Adrenal gland (tissue), 5 donors: ENCODE measurements at regions not wholly inside any gene's neighbourhood (a gene's known extent, or its start where the extent isn't known, plus 50 kb on each side); places are given as distances from the start of the nearest gene placed in this dataset.

Source experiments
- CTCF ChIP-seq, 6 experiments: fragments of 450-650 bp in 4 of 6; fragments of 200-600 bp in 2 of 6; sonication (generic) in 1 of 6; IDR thresholded peaks; 1 replicate in 5 of 6; 2 replicates in 1 of 6; pipeline versions ENCODE4 v1.5.1 to v1.8.0; 2016 to 2021; ENCODE audit warnings: antibody characterized with exemption in 6 of 6, mild to moderate bottlenecking in 2 of 6, moderate library complexity in 1 of 6
- POLR2A ChIP-seq, 2 donors: fragments of 450-650 bp; IDR thresholded peaks; one replicate each; pipeline ENCODE4 v1.6.1; 2017; ENCODE audit warnings: antibody characterized with exemption in 2 of 2, mild to moderate bottlenecking in 2 of 2, moderate library complexity in 1 of 2
- donor health status: DM: no; HTN: no; CAD: no.

GRCh38 chr13:44101347-44102083, 221.8 kb downstream of the LACC1 start:
- TF ChIP-seq CTCF (IDR thresholded peaks at IDR 0.05): no peak
- no peak for TF ChIP-seq POLR2A (IDR thresholded peaks at IDR 0.05)
